Keratinocyte (primary cell): ENCODE measurements at regions not wholly inside any gene's neighbourhood (a gene's known extent, or its start where the extent isn't known, plus 50 kb on each side); places are given as distances from the start of the nearest gene placed in this dataset.

Experiments used
- DNase-seq: peaks from one replicate; pipeline ENCODE4 v3.0.0-alpha.2; 2011; ENCODE audit warnings: low read depth, missing footprints, low spot score
- FAIRE-seq: peaks from 2 replicates; lab custom pipeline; 2011; peaks lifted over from hg19 to GRCh38; lab: Jason Lieb, UNC
- H2AFZ ChIP-seq: 2 replicates; pipeline ENCODE4 v1.6.0; 2012; ENCODE audit warnings: low read length, control low read depth, inconsistent platforms; ENCODE audit not compliant: control insufficient read depth
- H3K27ac ChIP-seq: 2 replicates; pipeline ENCODE4 v1.5.1; 2011; ENCODE audit warnings: low read length; ENCODE audit not compliant: control insufficient read depth, insufficient read depth
- H3K27me3 ChIP-seq: 3 replicates; pipeline ENCODE4 v1.6.0; 2011; ENCODE audit warnings: low read length; ENCODE audit not compliant: control insufficient read depth, insufficient read depth; ENCODE audit errors: extremely low read depth
- H3K36me3 ChIP-seq, 2 experiments: 2 replicates in 1 of 2; 3 replicates in 1 of 2; pipeline ENCODE4 v1.5.1; 2011; ENCODE audit warnings: low read length in 2 of 2, mild to moderate bottlenecking in 1 of 2; ENCODE audit not compliant: control insufficient read depth in 2 of 2, insufficient read depth in 2 of 2; ENCODE audit errors: extremely low read depth in 1 of 2
- H3K4me1 ChIP-seq: 3 replicates; pipeline ENCODE4 v1.5.1; 2011; ENCODE audit warnings: low read length; ENCODE audit not compliant: control insufficient read depth, insufficient read depth; ENCODE audit errors: extremely low read depth
- H3K4me2 ChIP-seq: 3 replicates; pipeline ENCODE4 v1.6.0; 2011; ENCODE audit warnings: low read depth, low read length; ENCODE audit not compliant: control insufficient read depth, insufficient read depth; ENCODE audit errors: extremely low read depth
- H3K4me3 ChIP-seq, 3 experiments: fragments of 200-600 bp in 1 of 3; sonication (generic) in 1 of 3; 2 replicates in 2 of 3; 3 replicates in 1 of 3; pipeline ENCODE4 v1.5.1; 2011 to 2016; ENCODE audit warnings: low read length in 3 of 3, mild to moderate bottlenecking in 3 of 3, control low read depth in 2 of 3, inconsistent platforms in 1 of 3, low read depth in 1 of 3, mixed read lengths in 1 of 3, mixed run types in 1 of 3, moderate library complexity in 1 of 3; ENCODE audit not compliant: control insufficient read depth in 2 of 3, insufficient read depth in 2 of 3; ENCODE audit errors: extremely low read depth in 1 of 3
- H3K79me2 ChIP-seq: 2 replicates; pipeline ENCODE4 v1.6.0; 2012; ENCODE audit warnings: low read length; ENCODE audit not compliant: control insufficient read depth, insufficient read depth
- H3K9ac ChIP-seq: 3 replicates; pipeline ENCODE4 v1.6.0; 2011; ENCODE audit warnings: low read length; ENCODE audit not compliant: control insufficient read depth, insufficient read depth; ENCODE audit errors: extremely low read depth
- H3K9me1 ChIP-seq: 3 replicates; pipeline ENCODE4 v1.6.0; 2011; ENCODE audit warnings: low read length; ENCODE audit not compliant: control insufficient read depth, insufficient read depth; ENCODE audit errors: extremely low read depth
- H3K9me3 ChIP-seq: 2 replicates; pipeline ENCODE4 v1.5.1; 2012; ENCODE audit warnings: low read depth, low read length; ENCODE audit not compliant: control insufficient read depth
- H4K20me1 ChIP-seq: 3 replicates; pipeline ENCODE4 v1.6.0; 2011; ENCODE audit warnings: low read length; ENCODE audit not compliant: control insufficient read depth, insufficient read depth; ENCODE audit errors: extremely low read depth
- EZH2 ChIP-seq: IDR thresholded peaks from one replicate; pipeline ENCODE4 v1.6.1; 2012; ENCODE audit warnings: inconsistent platforms, mild to moderate bottlenecking, low read length, moderate library complexity
- dilution Hi-C: fragments of 300-500 bp; cut with MboI; formaldehyde crosslinking; loops from one replicate; pipeline ENCODE4 v1.7.0; 2020; ENCODE audit warnings: low sequenced_read_pairs; ENCODE audit not compliant: extremely low pct_ligation_motif_present
- TF ChIP-seq, protein P1 (sequence below), 3 experiments: IDR thresholded peaks in 1 of 3; conservative IDR thresholded peaks in 1 of 3; optimal IDR thresholded peaks in 1 of 3; 2 replicates in 2 of 3; 3 replicates in 1 of 3; pipeline versions ENCODE3 to v1.5.1; 2011; ENCODE audit warnings: low read length in 3 of 3, mild to moderate bottlenecking in 3 of 3, moderate library complexity in 2 of 3, control low read depth in 1 of 3, inconsistent platforms in 1 of 3; ENCODE audit not compliant: insufficient read depth in 2 of 3; ENCODE audit errors: extremely low read depth in 1 of 3

DNA sequence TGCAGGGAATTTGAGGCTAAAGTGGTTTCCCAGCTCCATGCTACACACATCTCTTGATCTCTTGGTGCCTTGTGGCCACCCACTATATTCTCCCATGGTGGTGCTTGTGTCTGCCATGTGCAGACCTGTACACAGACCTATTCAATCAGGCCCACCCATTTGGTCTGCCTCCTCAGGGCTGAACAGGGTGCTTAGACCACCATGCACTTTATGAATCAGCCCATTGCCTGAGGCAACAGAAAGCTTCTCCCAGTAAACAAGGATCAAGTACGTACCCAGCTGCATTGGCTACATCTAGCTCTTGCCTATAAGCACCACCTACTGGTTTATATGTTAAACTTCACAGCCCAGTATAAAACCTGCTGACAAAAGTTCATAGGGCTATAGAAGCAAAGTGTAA lies 664.3 kb upstream of the EDIL3 start:
- Histone ChIP-seq H3K27me3 (no peaks in the 10 kb centered on the region), H3K9me3 (no peaks in the 10 kb centered on the region), H3K79me2 (no peaks in the 10 kb centered on the region), H3K36me3 (no peaks in the 10 kb centered on the region), H3K9ac (no peak overlapping the region), H3K4me2 (no peak overlapping the region), H3K27ac (no peak overlapping the region), H3K4me3 (no peak overlapping the region), H4K20me1 (no peaks in the 10 kb centered on the region), H2AFZ (no peak overlapping the region), H3K4me1 (no peaks in the 10 kb centered on the region), H3K9me1 (no peaks in the 10 kb centered on the region)
- DNase-seq (no peak), FAIRE-seq (no peak)
- dilution Hi-C loops, result no loop called here
- TF ChIP-seq, protein P1, sequence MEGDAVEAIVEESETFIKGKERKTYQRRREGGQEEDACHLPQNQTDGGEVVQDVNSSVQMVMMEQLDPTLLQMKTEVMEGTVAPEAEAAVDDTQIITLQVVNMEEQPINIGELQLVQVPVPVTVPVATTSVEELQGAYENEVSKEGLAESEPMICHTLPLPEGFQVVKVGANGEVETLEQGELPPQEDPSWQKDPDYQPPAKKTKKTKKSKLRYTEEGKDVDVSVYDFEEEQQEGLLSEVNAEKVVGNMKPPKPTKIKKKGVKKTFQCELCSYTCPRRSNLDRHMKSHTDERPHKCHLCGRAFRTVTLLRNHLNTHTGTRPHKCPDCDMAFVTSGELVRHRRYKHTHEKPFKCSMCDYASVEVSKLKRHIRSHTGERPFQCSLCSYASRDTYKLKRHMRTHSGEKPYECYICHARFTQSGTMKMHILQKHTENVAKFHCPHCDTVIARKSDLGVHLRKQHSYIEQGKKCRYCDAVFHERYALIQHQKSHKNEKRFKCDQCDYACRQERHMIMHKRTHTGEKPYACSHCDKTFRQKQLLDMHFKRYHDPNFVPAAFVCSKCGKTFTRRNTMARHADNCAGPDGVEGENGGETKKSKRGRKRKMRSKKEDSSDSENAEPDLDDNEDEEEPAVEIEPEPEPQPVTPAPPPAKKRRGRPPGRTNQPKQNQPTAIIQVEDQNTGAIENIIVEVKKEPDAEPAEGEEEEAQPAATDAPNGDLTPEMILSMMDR (optimal IDR thresholded peaks at IDR 0.05 in 1 of 3, IDR thresholded peaks at IDR 0.05 in 1 of 3, conservative IDR thresholded peaks at IDR 0.05 in 1 of 3; ENCODE audit: extremely low read depth in 1 of 3, insufficient read depth in 2 of 3, low read length in 3 of 3), result peak in 1 of 3 experiments; percentile 43
- no peak for TF ChIP-seq EZH2

DNA sequence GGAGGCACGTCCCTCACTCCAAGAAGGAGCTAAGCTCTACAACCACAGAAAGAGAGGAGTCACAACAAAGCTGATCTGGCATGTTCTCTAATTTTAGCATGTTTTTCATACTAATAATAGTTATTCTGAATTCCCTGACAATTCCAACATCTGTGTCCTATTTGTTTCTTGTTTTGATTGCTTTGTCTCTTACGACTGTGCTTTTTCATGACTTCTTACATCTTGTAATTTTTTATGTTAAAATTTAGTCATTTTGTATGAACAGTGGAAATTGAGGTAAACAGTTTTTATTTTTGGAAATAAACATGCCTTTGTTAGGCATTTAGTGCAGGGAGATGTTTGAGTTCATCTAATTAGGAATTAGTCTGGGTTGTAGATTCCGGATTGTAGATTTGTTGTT lies 668.1 kb upstream of the EDIL3 start:
- no peaks in the 10 kb centered on the region for H3K79me2 ChIP-seq
- H2AFZ ChIP-seq, result no peak overlapping the region
- no peak overlapping the region for H3K4me3 ChIP-seq
- H3K9ac ChIP-seq, result no peak overlapping the region
- H3K9me1 ChIP-seq, result no peaks in the 10 kb centered on the region
- H3K4me2 ChIP-seq, result no peak overlapping the region
- FAIRE-seq (no peak), DNase-seq (no peak)
- H3K27ac ChIP-seq, result no peak overlapping the region
- H3K4me1 ChIP-seq, result no peaks in the 10 kb centered on the region
- H3K27me3 ChIP-seq, result no peaks in the 10 kb centered on the region
- no peak for TF ChIP-seq EZH2
- TF ChIP-seq, protein P1 (optimal IDR thresholded peaks at IDR 0.05 in 1 of 3, IDR thresholded peaks at IDR 0.05 in 1 of 3, conservative IDR thresholded peaks at IDR 0.05 in 1 of 3; ENCODE audit: extremely low read depth in 1 of 3, insufficient read depth in 2 of 3, low read length in 3 of 3), result no peak
- no peaks in the 10 kb centered on the region for H3K36me3 ChIP-seq
- no peaks in the 10 kb centered on the region for H3K9me3 ChIP-seq
- no peaks in the 10 kb centered on the region for H4K20me1 ChIP-seq
- dilution Hi-C loops, result no loop called here
